PFSK-1 (cell line): ENCODE measurements at regions not wholly inside any gene's neighbourhood (a gene's known extent, or its start where the extent isn't known, plus 50 kb on each side); places are given as distances from the start of the nearest gene placed in this dataset.

Experiments
- FOXP2 ChIP-seq: optimal IDR thresholded peaks from 2 replicates; pipeline ENCODE3; 2011; ENCODE audit warnings: borderline replicate concordance, control low read depth, inconsistent platforms; ENCODE audit not compliant: insufficient read depth; ENCODE audit errors: extremely low read length, extremely low read depth
- POLR2AphosphoS5 ChIP-seq: IDR thresholded peaks from 2 replicates; pipeline ENCODE4 v1.6.1; 2012; ENCODE audit warnings: low read depth, mild to moderate bottlenecking, control low read depth, low read length, moderate library complexity
- REST ChIP-seq, 2 experiments: IDR thresholded peaks; 2 replicates each; pipeline versions ENCODE4 v1.6.1 to v1.8.0; 2011 to 2012; ENCODE audit warnings: low read depth in 2 of 2, low read length in 2 of 2, control low read depth in 1 of 2, inconsistent platforms in 1 of 2, mild to moderate bottlenecking in 1 of 2, moderate library complexity in 1 of 2; ENCODE audit not compliant: insufficient read depth in 1 of 2
- SIN3A ChIP-seq: IDR thresholded peaks from 2 replicates; pipeline ENCODE4 v1.6.1; 2012; ENCODE audit warnings: mild to moderate bottlenecking, low read length, moderate library complexity, borderline replicate concordance; ENCODE audit not compliant: insufficient read depth
- TAF1 ChIP-seq: IDR thresholded peaks from 2 replicates; pipeline ENCODE4 v1.6.1; 2012; ENCODE audit warnings: low read length, control low read depth, borderline replicate concordance; ENCODE audit not compliant: insufficient read depth

- TF ChIP-seq REST (IDR thresholded peaks at IDR 0.05; ENCODE audit: insufficient read depth in 1 of 2, low read depth in 2 of 2, low read length in 2 of 2) = no peak
- TF ChIP-seq POLR2AphosphoS5 = no peak
- TF ChIP-seq TAF1 = no peak
- no peak for TF ChIP-seq FOXP2
- no peak for TF ChIP-seq SIN3A
These were observed 240.4 kb upstream of the DCN start for GRCh38 chr12:91422811-91423692.
